ENCODE measurements at regions not wholly inside any gene's neighbourhood (a gene's known extent, or its start where the extent isn't known, plus 50 kb on each side); places are given as distances from the start of the nearest gene placed in this dataset.

DNA sequence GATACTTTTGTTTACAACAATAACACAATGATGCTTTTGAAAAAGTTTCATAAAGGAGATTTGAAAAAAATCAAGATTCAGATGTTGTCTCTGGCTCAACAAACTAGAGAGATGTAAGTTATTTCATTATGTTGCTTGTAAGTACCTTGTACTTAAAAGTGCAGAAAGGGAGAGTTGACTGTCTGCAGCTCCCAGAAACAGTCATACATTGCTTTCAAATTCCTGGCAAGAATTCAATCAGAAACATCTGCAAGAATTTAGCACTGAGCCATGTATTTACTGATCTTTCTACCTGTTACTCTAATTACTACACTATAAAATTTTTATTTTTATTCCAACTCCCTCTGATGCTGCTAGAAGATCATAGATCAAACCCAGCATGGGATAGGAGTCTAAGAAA lies 1261.3 kb upstream of the SPRY2 start:
- DNase-seq (no peak), FAIRE-seq (no peak)
- Histone ChIP-seq H3K27me3 (ENCODE audit: control insufficient read depth in 3 of 3, insufficient read depth in 3 of 3, low read length in 3 of 3) (no peaks in the 10 kb centered on the region), H3K27ac (ENCODE audit: low read depth in 1 of 3, low read length in 2 of 3) (no peak overlapping the region), H3K36me3 (ENCODE audit: control insufficient read depth in 3 of 3, insufficient read depth in 2 of 3, low read depth in 1 of 3, low read length in 3 of 3) (no peaks in the 10 kb centered on the region), H3K4me1 (ENCODE audit: control insufficient read depth in 3 of 3, insufficient read depth in 2 of 3, low read depth in 1 of 3, low read length in 2 of 3) (no peaks in the 10 kb centered on the region), H3K9me3 (ENCODE audit: control insufficient read depth in 2 of 2, insufficient read depth in 1 of 2, low read depth in 1 of 2, low read length in 1 of 2) (no peaks in the 10 kb centered on the region), H3K4me3 (ENCODE audit: low read depth in 1 of 3, low read length in 3 of 3) (no peak overlapping the region)

DNA sequence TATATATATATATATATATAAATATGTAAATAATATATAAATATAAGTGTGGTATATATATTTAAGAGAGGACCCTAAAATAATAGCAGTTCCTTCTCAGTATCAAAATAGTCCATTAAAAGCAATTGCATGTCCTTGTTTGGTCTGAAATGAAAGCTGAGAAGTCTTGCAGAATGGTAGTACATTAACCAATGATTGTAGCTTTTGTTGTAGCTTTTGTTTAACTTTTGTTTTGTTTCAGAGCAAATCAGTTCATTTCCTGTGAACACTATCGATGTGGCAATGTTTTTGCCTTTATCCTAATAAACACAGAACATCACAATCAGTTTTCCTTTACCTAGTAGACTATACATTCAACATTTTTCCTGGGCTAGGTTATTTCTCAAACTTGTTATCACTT lies 1256.2 kb upstream of the SPRY2 start:
- no peaks in the 10 kb centered on the region for H3K9me3 ChIP-seq (ENCODE audit: control insufficient read depth in 2 of 2, insufficient read depth in 1 of 2, low read depth in 1 of 2, low read length in 1 of 2)
- H3K27ac ChIP-seq (ENCODE audit: low read depth in 1 of 3, low read length in 2 of 3) = no peak overlapping the region
- H3K4me3 ChIP-seq (ENCODE audit: low read depth in 1 of 3, low read length in 3 of 3) = no peak overlapping the region
- no peaks in the 10 kb centered on the region for H3K36me3 ChIP-seq (ENCODE audit: control insufficient read depth in 3 of 3, insufficient read depth in 2 of 3, low read depth in 1 of 3, low read length in 3 of 3)
- DNase-seq (no peak), FAIRE-seq (no peak)
- no peaks in the 10 kb centered on the region for H3K27me3 ChIP-seq (ENCODE audit: control insufficient read depth in 3 of 3, insufficient read depth in 3 of 3, low read length in 3 of 3)
- H3K4me1 ChIP-seq (ENCODE audit: control insufficient read depth in 3 of 3, insufficient read depth in 2 of 3, low read depth in 1 of 3, low read length in 2 of 3) = peaks cover 0 to 4% (median 0%) of the 10 kb centered on the region in 3 donors
- WGBS, 3 donors = 4 to 40% (median 17%) methylated on average over 1 of the region's 1 CpG

DNA sequence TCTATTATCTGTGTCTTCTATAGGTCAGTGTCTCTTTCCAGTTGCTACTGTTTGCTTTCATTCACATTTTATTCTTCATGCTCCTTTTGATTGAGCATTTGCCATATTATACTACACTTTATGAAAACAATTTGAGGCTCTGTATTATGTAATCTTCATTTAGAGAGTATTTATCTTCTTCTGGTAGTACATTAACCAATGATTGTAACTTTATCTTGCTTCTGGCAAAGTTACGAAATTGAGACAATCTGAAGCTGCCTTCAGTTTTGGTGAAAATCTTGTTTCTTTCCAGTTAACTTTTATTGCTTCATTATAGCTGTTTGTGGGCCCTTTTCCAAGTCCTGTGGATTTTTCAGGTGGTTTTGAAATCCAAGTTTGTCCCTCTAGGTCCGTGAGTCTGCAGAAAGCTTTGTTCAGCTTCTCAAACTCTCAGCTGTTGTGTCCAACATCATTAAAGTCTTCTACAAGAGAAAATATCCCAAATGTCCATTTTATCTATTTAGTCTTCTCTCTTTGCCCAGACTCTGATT lies 1255.4 kb upstream of the SPRY2 start:
- Histone ChIP-seq H3K27me3 (ENCODE audit: control insufficient read depth in 3 of 3, insufficient read depth in 3 of 3, low read length in 3 of 3) (no peaks in the 10 kb centered on the region), H3K36me3 (ENCODE audit: control insufficient read depth in 3 of 3, insufficient read depth in 2 of 3, low read depth in 1 of 3, low read length in 3 of 3) (no peaks in the 10 kb centered on the region), H3K27ac (ENCODE audit: low read depth in 1 of 3, low read length in 2 of 3) (peak overlapping the region in 1 of 3 donors; percentile 43), H3K4me1 (ENCODE audit: control insufficient read depth in 3 of 3, insufficient read depth in 2 of 3, low read depth in 1 of 3, low read length in 2 of 3) (peaks cover 0 to 4% (median 0%) of the 10 kb centered on the region in 3 donors), H3K9me3 (ENCODE audit: control insufficient read depth in 2 of 2, insufficient read depth in 1 of 2, low read depth in 1 of 2, low read length in 1 of 2) (no peaks in the 10 kb centered on the region), H3K4me3 (ENCODE audit: low read depth in 1 of 3, low read length in 3 of 3) (no peak overlapping the region)
- peak in 1 of 2 donors; percentile 30 for DNase-seq
- no peak for FAIRE-seq
- 4 to 43% (median 17%) methylated on average over 2 of the region's 2 CpGs for WGBS, 3 donors

DNA sequence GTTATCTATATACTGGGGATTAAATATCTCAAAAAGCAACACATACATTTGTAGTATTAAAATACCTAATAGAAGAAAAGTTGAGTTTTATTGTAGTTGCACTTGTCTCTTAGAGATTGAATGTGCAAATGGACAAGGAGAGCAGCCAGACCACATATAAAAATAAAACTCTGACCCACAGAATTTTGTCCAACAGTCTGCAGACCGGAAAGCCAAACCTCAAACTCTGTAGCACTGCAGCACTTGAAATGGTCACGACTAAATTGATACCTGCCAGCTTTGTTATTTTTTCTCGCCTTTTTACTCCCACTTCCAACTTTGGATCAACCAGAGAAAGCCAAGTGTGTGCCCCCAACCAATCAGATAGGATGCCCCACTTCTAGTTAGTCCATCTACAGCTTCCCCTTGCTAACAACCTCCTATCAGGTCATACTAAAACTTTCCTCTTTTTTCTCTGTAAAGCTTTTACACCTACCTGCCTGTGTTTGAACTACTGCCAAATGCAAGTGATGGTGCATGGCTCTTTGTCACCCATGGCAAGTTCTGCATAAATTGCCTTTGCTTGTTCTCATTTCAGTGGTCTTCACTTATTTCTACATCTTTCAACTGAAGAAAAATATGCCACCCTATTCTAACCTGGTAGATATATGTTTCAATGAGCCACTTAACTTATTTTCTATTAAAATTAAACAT lies 1250.7 kb upstream of the SPRY2 start:
- DNase-seq (no peak), FAIRE-seq (no peak)

DNA sequence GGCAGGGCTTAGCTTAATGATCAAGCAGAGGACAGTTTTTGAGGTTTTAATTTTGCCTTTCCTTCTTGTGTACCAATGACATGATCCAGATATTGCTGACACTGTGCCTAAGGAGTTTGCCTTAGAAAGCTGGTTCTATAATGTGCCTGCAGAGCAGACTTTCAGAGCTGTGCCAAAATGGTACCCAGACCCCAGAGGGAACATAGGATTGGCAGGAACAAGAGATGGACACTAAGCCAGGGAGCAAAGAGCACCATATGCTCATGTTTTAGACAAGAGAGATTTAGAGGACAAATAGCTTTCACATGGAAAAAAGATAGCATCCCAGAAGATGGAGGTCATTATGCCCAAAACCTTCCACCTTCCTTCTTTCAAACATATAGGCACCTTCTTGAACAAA lies 1241.5 kb upstream of the SPRY2 start:
- Histone ChIP-seq H3K4me1 (ENCODE audit: control insufficient read depth in 3 of 3, insufficient read depth in 2 of 3, low read depth in 1 of 3, low read length in 2 of 3) (no peaks in the 10 kb centered on the region), H3K9me3 (ENCODE audit: control insufficient read depth in 2 of 2, insufficient read depth in 1 of 2, low read depth in 1 of 2, low read length in 1 of 2) (no peaks in the 10 kb centered on the region), H3K4me3 (ENCODE audit: low read depth in 1 of 3, low read length in 3 of 3) (no peak overlapping the region), H3K36me3 (ENCODE audit: control insufficient read depth in 3 of 3, insufficient read depth in 2 of 3, low read depth in 1 of 3, low read length in 3 of 3) (no peaks in the 10 kb centered on the region), H3K27ac (ENCODE audit: low read depth in 1 of 3, low read length in 2 of 3) (no peak overlapping the region), H3K27me3 (ENCODE audit: control insufficient read depth in 3 of 3, insufficient read depth in 3 of 3, low read length in 3 of 3) (no peaks in the 10 kb centered on the region)
- DNase-seq (no peak), FAIRE-seq (no peak)

More for the DNA sequence above, 1250.7 kb upstream of the SPRY2 start:
- Histone ChIP-seq H3K36me3 (ENCODE audit: control insufficient read depth in 3 of 3, insufficient read depth in 2 of 3, low read depth in 1 of 3, low read length in 3 of 3) (no peaks in the 10 kb centered on the region), H3K4me3 (ENCODE audit: low read depth in 1 of 3, low read length in 3 of 3) (no peak overlapping the region), H3K27ac (ENCODE audit: low read depth in 1 of 3, low read length in 2 of 3) (no peak overlapping the region), H3K9me3 (ENCODE audit: control insufficient read depth in 2 of 2, insufficient read depth in 1 of 2, low read depth in 1 of 2, low read length in 1 of 2) (no peaks in the 10 kb centered on the region), H3K27me3 (ENCODE audit: control insufficient read depth in 3 of 3, insufficient read depth in 3 of 3, low read length in 3 of 3) (no peaks in the 10 kb centered on the region), H3K4me1 (ENCODE audit: control insufficient read depth in 3 of 3, insufficient read depth in 2 of 3, low read depth in 1 of 3, low read length in 2 of 3) (peaks cover 0 to 4% (median 0%) of the 10 kb centered on the region in 3 donors)
- WGBS, 3 donors = 75 to 87% (median 78%) methylated on average over 3 of the region's 3 CpGs

DNA sequence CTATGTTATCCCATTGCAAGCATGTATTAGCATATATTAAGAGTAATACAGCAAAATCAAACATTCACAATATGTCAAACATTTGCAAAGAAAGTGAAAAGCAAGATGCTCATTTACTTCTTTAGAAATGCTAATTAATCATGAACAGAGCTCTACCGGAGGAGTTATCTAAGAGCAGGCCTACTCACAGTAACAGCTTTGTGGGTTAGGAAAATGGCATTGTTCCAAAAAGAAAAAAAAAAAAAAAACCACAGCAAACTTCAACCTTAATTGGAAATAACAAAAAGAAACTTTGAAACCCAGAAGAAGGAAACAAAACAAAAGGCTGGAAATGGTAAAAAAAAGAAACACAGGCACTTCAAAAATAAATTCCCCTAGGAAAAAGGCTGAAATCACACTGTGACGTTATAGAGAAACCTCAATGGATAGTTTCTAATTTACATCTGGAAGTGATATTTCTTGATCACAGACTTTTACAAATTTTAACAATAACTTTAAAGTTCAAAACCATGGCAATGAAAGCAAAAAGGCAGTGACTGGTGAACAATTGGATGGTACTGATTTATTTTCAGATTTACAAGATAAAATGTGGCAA lies 1236.8 kb upstream of the SPRY2 start:
- H3K27me3 ChIP-seq (ENCODE audit: control insufficient read depth in 3 of 3, insufficient read depth in 3 of 3, low read length in 3 of 3) = no peaks in the 10 kb centered on the region
- FAIRE-seq (no peak), DNase-seq (no peak)
- H3K9me3 ChIP-seq (ENCODE audit: control insufficient read depth in 2 of 2, insufficient read depth in 1 of 2, low read depth in 1 of 2, low read length in 1 of 2) = no peaks in the 10 kb centered on the region
- no peaks in the 10 kb centered on the region for H3K36me3 ChIP-seq (ENCODE audit: control insufficient read depth in 3 of 3, insufficient read depth in 2 of 3, low read depth in 1 of 3, low read length in 3 of 3)
- WGBS, 3 donors = 16 to 28% (median 27%) methylated on average over 2 of the region's 2 CpGs
- no peaks in the 10 kb centered on the region for H3K4me1 ChIP-seq (ENCODE audit: control insufficient read depth in 3 of 3, insufficient read depth in 2 of 3, low read depth in 1 of 3, low read length in 2 of 3)
- H3K4me3 ChIP-seq (ENCODE audit: low read depth in 1 of 3, low read length in 3 of 3) = no peak overlapping the region
- no peak overlapping the region for H3K27ac ChIP-seq (ENCODE audit: low read depth in 1 of 3, low read length in 2 of 3)

DNA sequence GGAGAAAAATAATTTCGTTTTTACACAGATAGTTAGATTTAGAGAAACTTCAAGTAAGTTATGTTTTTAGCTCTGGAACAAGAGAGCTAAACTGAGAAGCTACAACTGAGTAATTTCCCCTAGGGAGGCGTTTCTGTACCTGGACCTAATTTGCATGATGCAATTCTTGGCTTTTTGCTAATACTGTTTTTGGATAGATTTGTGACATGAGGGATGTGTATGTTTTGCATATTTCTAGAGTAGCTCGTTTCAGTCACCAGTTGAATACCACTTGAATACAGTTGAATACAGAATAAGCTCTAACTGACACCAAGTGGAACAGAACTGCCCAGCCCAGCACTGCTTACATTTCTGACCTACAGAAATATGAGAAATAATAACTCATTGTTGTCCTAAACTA lies 1227.9 kb upstream of the SPRY2 start:
- Histone ChIP-seq H3K4me3 (ENCODE audit: low read depth in 1 of 3, low read length in 3 of 3) (no peak overlapping the region), H3K9me3 (ENCODE audit: control insufficient read depth in 2 of 2, insufficient read depth in 1 of 2, low read depth in 1 of 2, low read length in 1 of 2) (no peaks in the 10 kb centered on the region), H3K36me3 (ENCODE audit: control insufficient read depth in 3 of 3, insufficient read depth in 2 of 3, low read depth in 1 of 3, low read length in 3 of 3) (no peaks in the 10 kb centered on the region), H3K27ac (ENCODE audit: low read depth in 1 of 3, low read length in 2 of 3) (no peak overlapping the region), H3K27me3 (ENCODE audit: control insufficient read depth in 3 of 3, insufficient read depth in 3 of 3, low read length in 3 of 3) (no peaks in the 10 kb centered on the region), H3K4me1 (ENCODE audit: control insufficient read depth in 3 of 3, insufficient read depth in 2 of 3, low read depth in 1 of 3, low read length in 2 of 3) (no peaks in the 10 kb centered on the region)
- no peak for DNase-seq
- FAIRE-seq = no peak
- 56 to 66% (median 61%) methylated on average over 3 of the region's 3 CpGs for WGBS, 3 donors

DNA sequence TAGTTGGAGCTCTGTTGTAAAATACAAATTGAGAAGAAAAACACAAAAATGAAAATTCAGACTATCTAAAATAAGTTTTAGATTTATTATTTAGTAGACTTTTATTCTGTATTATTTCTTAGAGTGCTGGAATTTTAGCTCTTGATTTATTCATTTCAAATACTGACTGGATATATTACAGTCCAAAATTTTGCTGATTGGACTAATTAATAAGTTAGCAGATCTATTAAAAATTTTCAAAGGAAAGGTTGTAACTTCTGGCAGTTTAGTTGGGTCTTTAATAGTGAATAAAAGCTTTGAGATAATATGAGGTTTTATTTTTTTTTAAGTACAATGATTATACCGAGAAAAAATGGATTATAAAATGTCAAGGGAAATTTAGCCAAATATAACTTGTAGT lies 1224.9 kb upstream of the SPRY2 start:
- Histone ChIP-seq H3K9me3 (ENCODE audit: control insufficient read depth in 2 of 2, insufficient read depth in 1 of 2, low read depth in 1 of 2, low read length in 1 of 2) (no peaks in the 10 kb centered on the region), H3K27me3 (ENCODE audit: control insufficient read depth in 3 of 3, insufficient read depth in 3 of 3, low read length in 3 of 3) (no peaks in the 10 kb centered on the region), H3K4me1 (ENCODE audit: control insufficient read depth in 3 of 3, insufficient read depth in 2 of 3, low read depth in 1 of 3, low read length in 2 of 3) (no peaks in the 10 kb centered on the region), H3K36me3 (ENCODE audit: control insufficient read depth in 3 of 3, insufficient read depth in 2 of 3, low read depth in 1 of 3, low read length in 3 of 3) (no peaks in the 10 kb centered on the region), H3K4me3 (ENCODE audit: low read depth in 1 of 3, low read length in 3 of 3) (no peak overlapping the region), H3K27ac (ENCODE audit: low read depth in 1 of 3, low read length in 2 of 3) (no peak overlapping the region)
- no peak for FAIRE-seq
- WGBS, 3 donors = 88 to 90% (median 90%) methylated on average over 1 of the region's 1 CpG
- DNase-seq = no peak

DNA sequence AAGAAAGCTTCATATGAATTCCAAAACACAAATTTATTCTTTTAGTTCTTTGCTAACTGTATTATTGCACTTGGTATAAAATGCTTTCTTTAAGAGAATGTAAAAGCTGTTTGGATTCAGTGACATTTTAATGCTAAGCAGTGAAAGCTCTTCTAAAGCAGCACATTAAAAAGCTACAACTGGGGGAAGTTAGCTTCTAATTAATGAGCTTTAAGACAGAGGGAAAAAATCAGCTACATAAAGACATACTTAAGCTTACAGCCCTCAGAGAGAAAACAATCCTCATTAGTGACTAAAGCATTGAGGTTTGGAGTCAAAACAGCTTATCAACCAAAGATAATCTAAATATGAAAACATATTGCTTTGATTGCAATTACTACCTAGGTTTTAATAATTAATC lies 1222.2 kb upstream of the SPRY2 start:
- Histone ChIP-seq H3K27me3 (ENCODE audit: control insufficient read depth in 3 of 3, insufficient read depth in 3 of 3, low read length in 3 of 3) (no peaks in the 10 kb centered on the region), H3K36me3 (ENCODE audit: control insufficient read depth in 3 of 3, insufficient read depth in 2 of 3, low read depth in 1 of 3, low read length in 3 of 3) (no peaks in the 10 kb centered on the region), H3K9me3 (ENCODE audit: control insufficient read depth in 2 of 2, insufficient read depth in 1 of 2, low read depth in 1 of 2, low read length in 1 of 2) (no peaks in the 10 kb centered on the region), H3K4me3 (ENCODE audit: low read depth in 1 of 3, low read length in 3 of 3) (no peak overlapping the region), H3K27ac (ENCODE audit: low read depth in 1 of 3, low read length in 2 of 3) (no peak overlapping the region), H3K4me1 (ENCODE audit: control insufficient read depth in 3 of 3, insufficient read depth in 2 of 3, low read depth in 1 of 3, low read length in 2 of 3) (no peaks in the 10 kb centered on the region)
- no peak for FAIRE-seq
- DNase-seq = no peak

Data from small intestine (tissue), 7 donors.